AG10803 (cell line): ENCODE measurements at regions not wholly inside any gene's neighbourhood (a gene's known extent, or its start where the extent isn't known, plus 50 kb on each side); places are given as distances from the start of the nearest gene placed in this dataset.

Source experiments
- DNase-seq: peaks from one replicate; pipeline ENCODE4 v3.0.0; 2010; ENCODE audit warnings: low read depth
- H3K4me3 ChIP-seq: 2 replicates; pipeline ENCODE4 v1.5.1; 2011; ENCODE audit warnings: mild to moderate bottlenecking, low read length, control low read depth
- TF ChIP-seq, protein P1 (sequence below): conservative IDR thresholded peaks from 2 replicates; pipeline ENCODE4 v1.5.1; 2011; ENCODE audit warnings: mild to moderate bottlenecking, low read length, control low read depth, inconsistent platforms

DNA sequence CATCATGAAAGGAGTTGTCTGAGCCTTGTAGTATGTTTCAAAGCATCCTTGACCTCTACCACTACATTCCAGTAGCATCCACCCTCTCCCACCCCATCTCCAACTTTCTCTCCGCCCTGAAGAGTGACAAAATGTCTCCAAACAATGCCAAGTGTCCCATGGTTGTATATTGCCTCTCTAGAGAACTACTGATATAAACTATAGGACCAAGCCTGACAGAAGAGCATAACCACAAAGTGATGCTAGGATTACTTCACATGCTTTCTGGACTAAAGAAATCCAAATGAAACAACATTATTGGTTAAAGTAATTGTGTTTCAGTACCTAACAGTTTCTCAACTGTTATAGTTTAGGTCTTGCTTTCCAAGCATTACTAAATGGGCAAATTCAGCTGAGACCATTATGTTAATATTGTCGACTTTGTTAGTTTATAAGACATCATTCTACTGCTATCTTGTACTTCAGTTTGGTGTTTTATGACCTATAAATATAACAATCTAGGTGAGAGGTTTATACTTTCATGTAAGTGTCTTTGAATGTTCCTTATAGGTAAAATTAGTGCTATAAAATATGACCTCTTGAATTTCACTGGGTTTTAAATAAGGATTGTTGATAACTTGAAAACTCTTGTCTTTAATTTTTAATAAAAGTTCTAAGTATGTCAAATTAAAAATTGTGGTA is 117.4 kb downstream of the SUCNR1 start:
- H3K4me3 ChIP-seq, result no peak overlapping the region
- no peak for DNase-seq
- TF ChIP-seq, protein P1, sequence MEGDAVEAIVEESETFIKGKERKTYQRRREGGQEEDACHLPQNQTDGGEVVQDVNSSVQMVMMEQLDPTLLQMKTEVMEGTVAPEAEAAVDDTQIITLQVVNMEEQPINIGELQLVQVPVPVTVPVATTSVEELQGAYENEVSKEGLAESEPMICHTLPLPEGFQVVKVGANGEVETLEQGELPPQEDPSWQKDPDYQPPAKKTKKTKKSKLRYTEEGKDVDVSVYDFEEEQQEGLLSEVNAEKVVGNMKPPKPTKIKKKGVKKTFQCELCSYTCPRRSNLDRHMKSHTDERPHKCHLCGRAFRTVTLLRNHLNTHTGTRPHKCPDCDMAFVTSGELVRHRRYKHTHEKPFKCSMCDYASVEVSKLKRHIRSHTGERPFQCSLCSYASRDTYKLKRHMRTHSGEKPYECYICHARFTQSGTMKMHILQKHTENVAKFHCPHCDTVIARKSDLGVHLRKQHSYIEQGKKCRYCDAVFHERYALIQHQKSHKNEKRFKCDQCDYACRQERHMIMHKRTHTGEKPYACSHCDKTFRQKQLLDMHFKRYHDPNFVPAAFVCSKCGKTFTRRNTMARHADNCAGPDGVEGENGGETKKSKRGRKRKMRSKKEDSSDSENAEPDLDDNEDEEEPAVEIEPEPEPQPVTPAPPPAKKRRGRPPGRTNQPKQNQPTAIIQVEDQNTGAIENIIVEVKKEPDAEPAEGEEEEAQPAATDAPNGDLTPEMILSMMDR, result no peak

DNA sequence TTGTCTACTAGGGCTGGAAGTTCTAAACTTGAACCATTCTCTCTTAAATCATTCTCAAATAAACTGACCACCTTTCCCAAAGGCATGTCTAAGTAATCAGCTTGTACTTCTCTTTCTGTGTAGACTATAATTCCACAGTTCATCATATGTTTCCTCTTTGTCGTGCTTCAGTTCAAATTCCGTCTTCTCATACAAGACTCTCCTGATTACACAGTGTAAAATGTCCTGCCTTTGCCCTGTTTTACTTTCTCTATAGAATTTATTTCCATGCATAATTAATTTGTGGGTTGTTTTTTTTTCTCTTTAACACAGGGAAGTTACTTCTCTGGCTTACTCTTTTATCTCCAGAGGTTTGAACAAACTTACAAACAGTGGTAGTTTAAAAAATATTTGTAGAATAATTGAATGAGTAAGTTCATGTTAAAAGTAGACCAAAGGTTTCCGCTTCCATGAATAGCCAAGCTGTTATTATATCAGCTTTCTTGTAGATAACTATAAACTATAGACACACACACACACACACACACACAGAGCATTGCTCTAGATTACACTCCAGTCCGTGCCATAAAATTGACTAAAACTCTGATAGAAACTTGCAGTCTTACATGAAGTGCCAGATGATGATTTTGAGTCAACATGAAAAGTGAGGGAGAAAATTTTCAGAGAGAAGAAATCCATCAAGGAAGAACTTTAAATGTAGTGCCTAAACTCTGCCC is 119.0 kb downstream of the SUCNR1 start:
- no peak for DNase-seq

DNA sequence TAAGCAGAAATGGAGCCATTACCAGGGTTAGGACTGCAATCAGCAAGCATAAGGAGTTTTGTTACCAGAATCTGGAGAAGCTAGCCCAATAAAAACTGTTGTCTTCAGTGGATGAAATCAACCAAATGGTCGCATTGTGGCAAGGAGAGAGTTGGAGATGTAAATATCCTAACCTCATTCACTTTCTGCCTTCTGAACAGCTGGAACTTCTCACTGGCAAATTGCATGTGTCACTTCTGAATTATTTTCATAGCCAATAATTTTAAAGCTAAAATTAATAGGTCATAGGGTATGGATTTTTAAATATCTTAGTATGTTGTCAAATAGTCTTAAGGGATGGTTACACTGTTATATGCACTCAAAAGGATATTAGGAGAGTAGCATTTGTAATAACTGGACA is 121.6 kb downstream of the SUCNR1 start:
- H3K4me3 ChIP-seq, result no peak overlapping the region
- TF ChIP-seq, protein P1, result no peak
- DNase-seq, result no peak

More for the DNA sequence above, 119.0 kb downstream of the SUCNR1 start:
- no peak overlapping the region for H3K4me3 ChIP-seq
- TF ChIP-seq, protein P1, result no peak

DNA sequence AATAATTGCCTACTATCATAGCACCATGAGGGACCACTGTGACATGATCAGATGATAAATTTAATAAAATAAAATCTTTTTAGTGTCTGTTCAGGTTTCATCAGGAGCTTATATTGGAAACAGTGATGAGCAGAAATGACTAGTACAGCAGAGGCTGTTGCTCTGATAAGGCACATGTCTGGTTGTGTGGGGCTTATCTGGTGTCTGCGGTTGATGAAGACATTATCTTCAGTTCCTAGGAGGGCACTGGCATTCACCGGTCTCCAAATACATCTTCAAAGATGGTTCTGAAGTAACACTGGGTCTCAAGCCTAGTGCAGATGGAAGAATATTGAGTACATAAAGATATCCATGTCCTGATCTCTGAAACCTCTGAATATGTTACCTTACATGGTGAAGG is 125.3 kb downstream of the SUCNR1 start:
- no peak overlapping the region for H3K4me3 ChIP-seq
- TF ChIP-seq, protein P1, result no peak
- DNase-seq, result no peak

DNA sequence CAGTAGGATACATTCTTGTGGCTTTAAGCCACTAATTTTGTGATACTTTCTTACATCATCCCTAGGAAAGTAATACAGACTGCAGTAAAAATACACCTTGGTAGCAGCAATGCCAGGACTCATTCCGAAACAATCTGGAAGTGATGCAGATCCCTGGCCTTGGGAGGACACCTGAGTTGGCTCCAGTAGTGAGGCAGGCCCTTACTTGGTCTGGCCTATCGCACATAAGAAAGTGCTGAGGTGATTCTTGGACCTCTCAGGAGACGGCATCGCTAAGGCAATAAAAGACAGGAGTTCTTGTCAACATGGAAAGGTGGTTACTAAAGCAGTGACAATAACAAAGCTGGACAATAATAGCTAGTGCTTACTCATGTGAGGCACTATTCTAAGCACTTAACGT is 126.5 kb downstream of the SUCNR1 start:
- TF ChIP-seq, protein P1, result no peak
- peak; percentile 28 for DNase-seq
- no peak overlapping the region for H3K4me3 ChIP-seq

DNA sequence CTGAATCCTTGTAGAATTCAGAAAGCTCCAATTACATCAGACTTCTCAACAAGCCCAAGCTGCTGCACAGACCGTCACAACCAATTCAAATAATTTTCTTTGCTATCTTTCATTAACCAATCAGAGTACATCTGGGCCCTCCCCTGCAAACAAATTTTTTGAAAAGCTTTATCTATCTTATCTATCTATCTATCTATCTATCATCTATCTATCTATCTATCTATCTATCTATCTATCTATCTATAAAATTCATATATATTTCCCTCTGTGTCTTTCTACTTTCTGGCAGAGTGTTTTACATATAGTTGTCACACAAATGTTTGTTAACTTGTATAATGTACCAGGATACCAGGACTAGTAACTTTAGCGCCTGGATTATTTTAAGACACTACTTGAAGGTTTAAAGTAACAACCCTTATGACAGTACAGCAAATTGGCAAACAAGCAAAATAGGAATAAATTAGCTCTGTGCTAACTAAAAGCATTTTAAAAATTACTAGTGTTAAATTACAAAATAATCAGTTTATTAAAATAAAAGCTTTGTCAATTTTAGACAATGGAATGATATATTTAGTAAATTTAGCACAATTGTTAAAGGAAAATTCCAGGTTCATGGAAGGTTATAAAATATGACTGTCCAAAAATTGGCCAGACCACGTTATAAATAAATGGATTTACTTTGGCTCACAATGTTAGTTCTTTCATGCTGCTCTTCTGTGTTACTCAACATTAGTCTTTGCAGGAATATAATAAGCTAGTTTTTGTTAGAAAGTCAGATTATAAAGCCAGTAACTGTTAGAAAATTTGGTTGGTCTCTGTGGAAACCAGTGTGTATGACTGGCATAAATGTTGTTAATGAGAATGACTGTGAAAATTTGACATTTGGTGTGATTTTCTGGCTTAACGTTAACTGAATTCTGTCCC is 138.6 kb downstream of the SUCNR1 start:
- TF ChIP-seq, protein P1, result no peak
- DNase-seq, result no peak
- H3K4me3 ChIP-seq, result no peak overlapping the region
